ENCODE measurements at regions not wholly inside any gene's neighbourhood (a gene's known extent, or its start where the extent isn't known, plus 50 kb on each side); places are given as distances from the start of the nearest gene placed in this dataset.
"Not testable (repeated sequence)": the region's sequence is repeated elsewhere in the genome, so short reads cannot be mapped to it uniquely, and the experiment has no call there.

DNA sequence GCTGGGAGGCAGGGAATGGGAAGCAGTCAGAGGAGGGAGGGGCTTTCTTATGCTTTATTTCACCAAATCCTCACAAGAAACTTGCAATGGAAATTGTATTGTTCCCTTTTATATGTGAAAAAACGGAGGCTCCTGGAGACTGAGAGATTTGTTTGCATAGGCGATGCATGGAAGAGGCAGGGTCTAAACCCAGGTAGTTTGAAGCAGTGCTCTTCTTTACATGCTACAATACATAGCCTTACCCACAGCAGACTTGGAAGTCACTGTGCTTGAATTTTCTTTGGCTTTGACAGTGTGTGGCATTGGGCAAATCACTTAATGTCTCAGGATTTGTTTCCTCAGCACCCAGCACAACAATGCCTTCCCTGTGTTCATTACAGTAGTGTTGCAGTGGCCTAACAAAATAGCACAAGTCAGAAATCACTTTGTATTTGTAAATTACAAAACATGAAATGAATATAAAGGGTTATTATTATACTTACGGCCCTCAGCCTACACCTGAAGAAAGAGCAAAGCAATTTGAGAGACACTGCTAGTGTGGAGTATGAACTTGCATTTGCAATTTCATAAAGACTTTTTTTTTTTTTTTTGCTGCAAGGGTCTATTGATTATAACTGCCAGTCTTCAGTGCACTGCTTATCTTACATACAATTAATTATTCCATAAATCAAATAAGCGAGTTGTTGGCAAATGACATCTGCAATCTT is 646.4 kb upstream of the KCNMB2 start:
- DNase-seq (no peak), ATAC-seq (replicated peaks in 1 of 4) (no peak)
- Mint-ChIP-seq H3K4me1 (peaks cover 0 to 2% (median 0%) of the 10 kb centered on the region in 3 donors), H3K4me3 (no peak overlapping the region), H3K27ac (no peak overlapping the region), H3K36me3 (no peaks in the 10 kb centered on the region), H3K27me3 (no peaks in the 10 kb centered on the region), H3K9me3 (peaks cover 0 to 4% (median 0%) of the 10 kb centered on the region in 3 donors)
- no CpG with 5 or more reads among the region's 4 CpGs for WGBS (ENCODE audit: insufficient coverage)
- Histone ChIP-seq H3K36me3 (ENCODE audit: control insufficient read depth in 2 of 2, extremely low read depth in 1 of 2, insufficient read depth in 1 of 2, low read length in 1 of 2) (no peaks in the 10 kb centered on the region), H3K27me3 (replicated peaks in 1 of 2; ENCODE audit: control insufficient read depth in 2 of 2, extremely low read depth in 1 of 2, insufficient read depth in 2 of 2, low read length in 1 of 2) (no peaks in the 10 kb centered on the region), H3K9me3 (no peaks in the 10 kb centered on the region), H3K27ac (ENCODE audit: low read length) (no peak overlapping the region), H3K4me1 (ENCODE audit: control insufficient read depth in 1 of 2, extremely low read depth in 1 of 2, insufficient read depth in 2 of 2, low read length in 2 of 2) (no peaks in the 10 kb centered on the region), H3K4me3 (ENCODE audit: control insufficient read depth in 1 of 2, extremely low read depth in 1 of 2, low read length in 1 of 2) (no peak overlapping the region)
- ChIA-PET CTCF (no interaction called here), POLR2A (no interaction called here)

DNA sequence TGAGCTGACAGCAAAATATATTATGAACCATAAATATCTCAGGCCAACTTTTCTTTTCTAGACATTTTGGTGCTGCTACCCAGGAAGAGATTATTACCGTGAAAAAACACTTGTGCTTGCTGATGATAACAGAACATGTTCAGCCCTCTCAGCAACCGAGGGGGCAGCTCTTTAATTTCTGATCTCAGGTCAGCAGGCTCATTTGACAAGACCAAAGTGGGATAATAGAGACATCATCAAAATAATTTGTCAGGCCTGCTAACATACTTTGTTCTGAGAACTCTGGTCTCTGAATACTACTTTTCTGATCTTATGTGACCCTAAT is 645.9 kb upstream of the KCNMB2 start:
- Mint-ChIP-seq H3K36me3 (no peaks in the 10 kb centered on the region), H3K4me3 (no peak overlapping the region), H3K27me3 (no peaks in the 10 kb centered on the region), H3K9me3 (peaks cover 0 to 3% (median 0%) of the 10 kb centered on the region in 3 donors), H3K27ac (no peak overlapping the region), H3K4me1 (no peaks in the 10 kb centered on the region)
- no peaks in the 10 kb centered on the region for H3K9me3 ChIP-seq
- ChIA-PET POLR2A (interaction anchor here in 1 of 2 donors (0.6 kb wide), 1 partner anchor 493 kb away, joined by 7 read pairs; no protein-coding TSS in a partner anchor), CTCF (no interaction called here)
- WGBS (ENCODE audit: insufficient coverage): 69% methylated on average over 2 of the region's 2 CpGs
- no peak for ATAC-seq (replicated peaks in 1 of 4)
- no peak overlapping the region for H3K4me3 ChIP-seq (ENCODE audit: control insufficient read depth in 1 of 2, extremely low read depth in 1 of 2, low read length in 1 of 2)
- no peaks in the 10 kb centered on the region for H3K27me3 ChIP-seq (replicated peaks in 1 of 2; ENCODE audit: control insufficient read depth in 2 of 2, extremely low read depth in 1 of 2, insufficient read depth in 2 of 2, low read length in 1 of 2)
- H3K4me1 ChIP-seq (ENCODE audit: control insufficient read depth in 1 of 2, extremely low read depth in 1 of 2, insufficient read depth in 2 of 2, low read length in 2 of 2): no peaks in the 10 kb centered on the region
- H3K36me3 ChIP-seq (ENCODE audit: control insufficient read depth in 2 of 2, extremely low read depth in 1 of 2, insufficient read depth in 1 of 2, low read length in 1 of 2): no peaks in the 10 kb centered on the region
- DNase-seq: no peak
- no peak overlapping the region for H3K27ac ChIP-seq (ENCODE audit: low read length)

DNA sequence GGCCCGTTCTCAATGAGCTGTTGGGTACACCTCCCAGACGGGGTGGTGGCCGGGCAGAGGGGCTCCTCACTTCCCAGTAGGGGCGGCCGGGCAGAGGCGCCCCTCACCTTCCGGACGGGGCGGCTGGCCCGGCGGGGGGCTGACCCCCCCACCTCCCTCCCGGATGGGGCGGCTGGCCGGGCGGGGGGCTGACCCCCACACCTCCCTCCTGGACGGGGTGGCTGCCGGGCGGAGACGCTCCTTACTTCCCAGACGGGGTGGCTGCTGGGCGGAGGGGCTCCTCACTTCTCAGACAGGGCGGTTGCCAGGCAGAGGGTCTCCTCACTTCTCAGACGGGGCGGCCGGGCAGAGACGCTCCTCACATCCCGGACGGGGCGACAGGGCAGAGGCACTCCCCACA is 644.7 kb upstream of the KCNMB2 start:
- not testable (repeated sequence) for H3K36me3 Mint-ChIP-seq, H3K9me3 ChIP-seq

DNA sequence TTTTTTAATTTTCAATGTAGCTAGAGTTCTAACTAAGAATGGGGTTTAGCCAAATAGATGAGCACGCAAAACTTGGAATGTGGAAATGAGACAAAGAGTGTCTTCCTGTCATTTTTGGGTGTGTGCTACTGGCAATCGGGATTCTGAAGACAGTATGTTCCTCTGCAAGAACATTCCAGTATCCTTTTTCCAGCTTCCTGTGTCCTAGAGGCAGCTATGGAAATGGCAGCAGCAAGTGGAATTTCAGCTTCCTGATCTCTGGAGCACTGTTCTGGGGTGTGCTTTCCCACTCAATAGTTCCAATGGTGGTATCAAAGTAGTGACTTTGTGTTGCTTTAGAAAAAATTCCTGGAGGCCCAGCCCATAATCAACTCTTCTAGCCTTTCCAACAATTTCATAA is 642.9 kb upstream of the KCNMB2 start:
- ChIA-PET POLR2A (interaction anchor here in 1 of 2 donors (0.6 kb wide), 1 partner anchor 415 kb away, joined by 8 read pairs; no protein-coding TSS in a partner anchor), CTCF (no interaction called here)
- peaks cover 6% of the 10 kb centered on the region for H3K36me3 Mint-ChIP-seq
- DNase-seq (no peak), ATAC-seq (replicated peaks in 1 of 4) (no peak)
- H3K4me3 ChIP-seq (ENCODE audit: control insufficient read depth in 1 of 2, extremely low read depth in 1 of 2, low read length in 1 of 2): no peak overlapping the region
- H3K4me1 ChIP-seq (ENCODE audit: control insufficient read depth in 1 of 2, extremely low read depth in 1 of 2, insufficient read depth in 2 of 2, low read length in 2 of 2): no peaks in the 10 kb centered on the region
- no peak overlapping the region for H3K4me3 Mint-ChIP-seq
- H3K27me3 Mint-ChIP-seq: no peaks in the 10 kb centered on the region
- H3K27ac Mint-ChIP-seq: no peak overlapping the region
- H3K9me3 ChIP-seq: no peaks in the 10 kb centered on the region
- no peak overlapping the region for H3K27ac ChIP-seq (ENCODE audit: low read length)
- peaks cover 0 to 9% (median 6%) of the 10 kb centered on the region in 3 donors for H3K9me3 Mint-ChIP-seq
- WGBS (ENCODE audit: insufficient coverage): 100% methylated on average over 2 of the region's 2 CpGs
- H3K4me1 Mint-ChIP-seq: no peaks in the 10 kb centered on the region
- no peaks in the 10 kb centered on the region for H3K36me3 ChIP-seq (ENCODE audit: control insufficient read depth in 2 of 2, extremely low read depth in 1 of 2, insufficient read depth in 1 of 2, low read length in 1 of 2)
- H3K27me3 ChIP-seq (replicated peaks in 1 of 2; ENCODE audit: control insufficient read depth in 2 of 2, extremely low read depth in 1 of 2, insufficient read depth in 2 of 2, low read length in 1 of 2): peaks cover 0 to 2% of the 10 kb centered on the region in 2 experiments

More for the DNA sequence above, 644.7 kb upstream of the KCNMB2 start:
- H3K27me3 ChIP-seq (replicated peaks in 1 of 2; ENCODE audit: control insufficient read depth in 2 of 2, extremely low read depth in 1 of 2, insufficient read depth in 2 of 2, low read length in 1 of 2); H3K4me3 Mint-ChIP-seq; CTCF ChIA-PET; POLR2A ChIA-PET; H3K9me3 Mint-ChIP-seq; H3K27ac Mint-ChIP-seq; DNase-seq; ATAC-seq (replicated peaks in 1 of 4); H3K27ac ChIP-seq (ENCODE audit: low read length); H3K4me1 ChIP-seq (ENCODE audit: control insufficient read depth in 1 of 2, extremely low read depth in 1 of 2, insufficient read depth in 2 of 2, low read length in 2 of 2); H3K36me3 ChIP-seq (ENCODE audit: control insufficient read depth in 2 of 2, extremely low read depth in 1 of 2, insufficient read depth in 1 of 2, low read length in 1 of 2); H3K4me3 ChIP-seq (ENCODE audit: control insufficient read depth in 1 of 2, extremely low read depth in 1 of 2, low read length in 1 of 2); H3K27me3 Mint-ChIP-seq; H3K4me1 Mint-ChIP-seq: not testable (repeated sequence)
- WGBS (ENCODE audit: insufficient coverage): no CpG with 5 or more reads among the region's 29 CpGs

DNA sequence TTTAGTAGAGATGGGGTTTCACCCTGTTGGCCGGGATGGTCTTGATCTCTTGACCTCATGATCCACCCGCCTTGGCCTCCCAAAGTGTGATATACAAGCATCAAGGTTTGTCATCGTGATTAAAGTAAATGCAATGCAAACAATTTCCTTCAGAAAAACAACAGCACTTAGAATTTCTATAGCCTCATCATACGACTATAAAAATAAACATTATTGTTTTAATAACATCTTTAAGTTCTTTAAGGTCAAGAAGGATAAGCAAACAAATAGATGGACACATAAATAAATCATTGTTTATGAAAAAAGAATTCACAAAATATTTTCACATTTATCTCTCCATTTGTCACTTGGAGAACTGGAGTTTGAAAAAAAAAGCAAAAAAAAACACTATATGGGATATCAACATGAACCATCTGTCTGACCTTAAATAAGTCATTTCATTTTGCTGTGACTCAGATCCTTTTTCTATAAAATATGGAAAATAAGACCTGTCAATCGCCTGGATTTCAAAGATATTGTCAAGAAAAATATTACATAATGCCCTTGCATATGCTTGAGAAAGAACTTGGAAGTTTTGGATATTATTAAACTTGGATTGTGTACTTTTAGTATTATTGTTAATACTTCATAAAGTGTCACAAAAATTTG is 642.0 kb upstream of the KCNMB2 start:
- Histone ChIP-seq H3K27ac (ENCODE audit: low read length) (no peak overlapping the region), H3K27me3 (replicated peaks in 1 of 2; ENCODE audit: control insufficient read depth in 2 of 2, extremely low read depth in 1 of 2, insufficient read depth in 2 of 2, low read length in 1 of 2) (peaks cover 0 to 6% of the 10 kb centered on the region in 2 experiments), H3K9me3 (no peaks in the 10 kb centered on the region), H3K4me1 (ENCODE audit: control insufficient read depth in 1 of 2, extremely low read depth in 1 of 2, insufficient read depth in 2 of 2, low read length in 2 of 2) (no peaks in the 10 kb centered on the region), H3K4me3 (ENCODE audit: control insufficient read depth in 1 of 2, extremely low read depth in 1 of 2, low read length in 1 of 2) (no peak overlapping the region), H3K36me3 (ENCODE audit: control insufficient read depth in 2 of 2, extremely low read depth in 1 of 2, insufficient read depth in 1 of 2, low read length in 1 of 2) (no peaks in the 10 kb centered on the region)
- DNase-seq: no peak
- Mint-ChIP-seq H3K27me3 (no peaks in the 10 kb centered on the region), H3K4me3 (no peak overlapping the region), H3K36me3 (peaks cover 6% of the 10 kb centered on the region), H3K9me3 (peaks cover 0 to 9% (median 6%) of the 10 kb centered on the region in 3 donors), H3K27ac (no peak overlapping the region), H3K4me1 (no peaks in the 10 kb centered on the region)
- CTCF ChIA-PET: no interaction called here
- WGBS (ENCODE audit: insufficient coverage): no CpG with 5 or more reads among the region's 5 CpGs
- ATAC-seq (replicated peaks in 1 of 4): no peak
- POLR2A ChIA-PET: no interaction called here

DNA sequence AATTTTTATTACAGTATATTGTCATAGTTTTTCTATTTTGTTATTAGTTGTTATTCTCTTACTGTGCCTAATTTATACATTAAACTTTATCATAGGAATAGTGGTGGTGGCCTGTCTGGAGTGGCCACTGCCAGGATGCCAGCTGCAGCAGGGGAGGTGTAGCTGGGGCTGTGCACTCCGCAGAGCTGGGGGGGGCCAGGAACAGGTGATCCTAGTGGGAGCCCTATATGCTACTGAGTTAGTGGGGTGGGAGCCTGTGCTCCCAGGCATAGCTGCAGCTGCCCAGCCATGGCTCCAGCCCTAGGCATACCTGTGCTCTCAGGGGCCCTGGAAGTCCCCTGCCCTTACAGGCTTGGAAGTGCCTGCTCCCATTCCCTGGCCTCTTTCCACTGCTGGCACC is 638.1 kb upstream of the KCNMB2 start:
- CTCF ChIA-PET: interaction anchor here in 1 of 2 donors (0.6 kb wide), 1 partner anchor 160 kb away, joined by 4 read pairs; no protein-coding TSS in a partner anchor
- no peak overlapping the region for H3K4me3 Mint-ChIP-seq
- ATAC-seq (replicated peaks in 1 of 4): no peak

More for the DNA sequence above, 638.1 kb upstream of the KCNMB2 start:
- no peaks in the 10 kb centered on the region for H3K36me3 ChIP-seq (ENCODE audit: control insufficient read depth in 2 of 2, extremely low read depth in 1 of 2, insufficient read depth in 1 of 2, low read length in 1 of 2)
- peaks cover 7 to 24% (median 17%) of the 10 kb centered on the region in 3 donors for H3K9me3 Mint-ChIP-seq
- no peak for DNase-seq
- H3K36me3 Mint-ChIP-seq: peaks cover 14% of the 10 kb centered on the region
- H3K9me3 ChIP-seq: no peaks in the 10 kb centered on the region
- no peaks in the 10 kb centered on the region for H3K27me3 Mint-ChIP-seq
- H3K4me3 ChIP-seq (ENCODE audit: control insufficient read depth in 1 of 2, extremely low read depth in 1 of 2, low read length in 1 of 2): no peak overlapping the region
- no peaks in the 10 kb centered on the region for H3K4me1 Mint-ChIP-seq
- POLR2A ChIA-PET: interaction anchor here in 1 of 2 donors (0.6 kb wide), 1 partner anchor 109 kb away, joined by 3 read pairs; no protein-coding TSS in a partner anchor
- H3K4me1 ChIP-seq (ENCODE audit: control insufficient read depth in 1 of 2, extremely low read depth in 1 of 2, insufficient read depth in 2 of 2, low read length in 2 of 2): no peaks in the 10 kb centered on the region
- H3K27me3 ChIP-seq (replicated peaks in 1 of 2; ENCODE audit: control insufficient read depth in 2 of 2, extremely low read depth in 1 of 2, insufficient read depth in 2 of 2, low read length in 1 of 2): peaks cover 0 to 12% of the 10 kb centered on the region in 2 experiments
- H3K27ac ChIP-seq (ENCODE audit: low read length): no peak overlapping the region
- no peak overlapping the region for H3K27ac Mint-ChIP-seq
- no CpG with 5 or more reads among the region's 1 CpG for WGBS (ENCODE audit: insufficient coverage)
